ENCODE measurements at regions not wholly inside any gene's neighbourhood (a gene's known extent, or its start where the extent isn't known, plus 50 kb on each side); places are given as distances from the start of the nearest gene placed in this dataset.

DNA sequence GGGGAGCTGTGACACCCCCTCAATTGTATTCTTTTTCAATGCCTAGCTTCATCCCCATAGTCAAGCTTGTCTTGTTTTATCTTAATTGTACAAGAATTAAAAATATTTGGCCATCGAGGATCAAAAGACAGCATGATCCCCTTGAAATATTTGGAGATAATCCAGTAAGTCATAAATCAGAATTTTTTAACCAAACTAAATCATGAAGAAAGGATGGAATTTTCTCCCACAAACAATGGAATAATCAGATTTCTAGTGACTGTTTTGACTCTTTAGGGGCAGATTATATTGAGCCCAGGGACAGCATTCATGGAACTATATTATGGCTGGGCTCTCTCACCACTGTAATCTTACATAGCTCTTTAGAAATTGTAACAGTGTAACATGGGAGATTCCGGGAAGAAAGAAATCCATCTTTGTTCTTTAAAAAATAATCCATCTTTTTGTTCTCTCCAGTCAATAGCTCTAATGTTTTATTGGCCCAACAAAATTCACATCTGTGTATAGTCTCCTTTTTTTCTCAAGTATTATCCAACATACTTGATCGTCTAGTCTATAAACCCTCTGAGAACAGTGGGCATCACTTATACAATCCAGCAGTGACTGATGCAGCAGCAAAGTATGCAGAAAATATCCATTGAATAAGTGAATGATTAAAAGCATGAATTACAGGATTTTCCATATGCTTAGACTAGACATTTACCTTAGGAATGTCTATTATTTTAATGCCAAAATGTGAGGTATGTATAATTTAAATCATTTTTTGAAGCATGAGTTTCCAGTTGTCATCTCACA, 277.0 kb upstream of the PLSCR5 start:
- no peak for ATAC-seq
- TF ChIP-seq SIN3A (IDR thresholded peaks at IDR 0.05; ENCODE audit: borderline replicate concordance, insufficient read depth, low read depth, low read length): no peak
- TF ChIP-seq, protein P1, sequence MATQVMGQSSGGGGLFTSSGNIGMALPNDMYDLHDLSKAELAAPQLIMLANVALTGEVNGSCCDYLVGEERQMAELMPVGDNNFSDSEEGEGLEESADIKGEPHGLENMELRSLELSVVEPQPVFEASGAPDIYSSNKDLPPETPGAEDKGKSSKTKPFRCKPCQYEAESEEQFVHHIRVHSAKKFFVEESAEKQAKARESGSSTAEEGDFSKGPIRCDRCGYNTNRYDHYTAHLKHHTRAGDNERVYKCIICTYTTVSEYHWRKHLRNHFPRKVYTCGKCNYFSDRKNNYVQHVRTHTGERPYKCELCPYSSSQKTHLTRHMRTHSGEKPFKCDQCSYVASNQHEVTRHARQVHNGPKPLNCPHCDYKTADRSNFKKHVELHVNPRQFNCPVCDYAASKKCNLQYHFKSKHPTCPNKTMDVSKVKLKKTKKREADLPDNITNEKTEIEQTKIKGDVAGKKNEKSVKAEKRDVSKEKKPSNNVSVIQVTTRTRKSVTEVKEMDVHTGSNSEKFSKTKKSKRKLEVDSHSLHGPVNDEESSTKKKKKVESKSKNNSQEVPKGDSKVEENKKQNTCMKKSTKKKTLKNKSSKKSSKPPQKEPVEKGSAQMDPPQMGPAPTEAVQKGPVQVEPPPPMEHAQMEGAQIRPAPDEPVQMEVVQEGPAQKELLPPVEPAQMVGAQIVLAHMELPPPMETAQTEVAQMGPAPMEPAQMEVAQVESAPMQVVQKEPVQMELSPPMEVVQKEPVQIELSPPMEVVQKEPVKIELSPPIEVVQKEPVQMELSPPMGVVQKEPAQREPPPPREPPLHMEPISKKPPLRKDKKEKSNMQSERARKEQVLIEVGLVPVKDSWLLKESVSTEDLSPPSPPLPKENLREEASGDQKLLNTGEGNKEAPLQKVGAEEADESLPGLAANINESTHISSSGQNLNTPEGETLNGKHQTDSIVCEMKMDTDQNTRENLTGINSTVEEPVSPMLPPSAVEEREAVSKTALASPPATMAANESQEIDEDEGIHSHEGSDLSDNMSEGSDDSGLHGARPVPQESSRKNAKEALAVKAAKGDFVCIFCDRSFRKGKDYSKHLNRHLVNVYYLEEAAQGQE (IDR thresholded peaks at IDR 0.05; ENCODE audit: insufficient read depth in 1 of 2, low read depth in 2 of 2, low read length in 1 of 2): no peak
- no peak for TF ChIP-seq POLR2AphosphoS5 (IDR thresholded peaks at IDR 0.05; ENCODE audit: low read depth, low read length)
- no peak for TF ChIP-seq TCF7L2 (IDR thresholded peaks at IDR 0.05; ENCODE audit: low read depth, low read length)
- TF ChIP-seq CTCF (IDR thresholded peaks at IDR 0.05): no peak
- no peaks in the 10 kb centered on the region for H3K36me3 ChIP-seq (ENCODE audit: control insufficient read depth, insufficient read depth, low read length)
- in situ Hi-C loops (cut with HindIII; ENCODE audit: low pct_unique_long_range_greater_than_20kb, low sequenced_read_pairs) (no loop called here), intact Hi-C loops (cut with micrococcal nuclease; ENCODE audit: unreplicated experiment) (no loop called here)
- no peak overlapping the region for H3K27ac ChIP-seq (ENCODE audit: low read length)
- ChIA-PET CTCF (no interaction called here), POLR2A (no interaction called here)
- no peak for DNase-seq (ENCODE audit: low read depth, low spot score)
- H3K4me3 ChIP-seq (ENCODE audit: low read depth in 2 of 2, low read length in 2 of 2): no peak overlapping the region
- H3K9me3 ChIP-seq (ENCODE audit: control insufficient read depth, insufficient read depth, low read depth, low read length): no peaks in the 10 kb centered on the region
- H3K4me1 ChIP-seq (ENCODE audit: control insufficient read depth, insufficient read depth, low read length): no peaks in the 10 kb centered on the region
- H3K27me3 ChIP-seq (ENCODE audit: control insufficient read depth, insufficient read depth, low read length): no peaks in the 10 kb centered on the region
- BruUV-seq (replicated peaks): no TSS peak

GRCh38 chr3:146881356-146881755, 276.2 kb upstream of the PLSCR5 start:
- Histone ChIP-seq H3K27me3 (ENCODE audit: control insufficient read depth, insufficient read depth, low read length) (no peaks in the 10 kb centered on the region), H3K4me3 (ENCODE audit: low read depth in 2 of 2, low read length in 2 of 2) (no peak overlapping the region), H3K36me3 (ENCODE audit: control insufficient read depth, insufficient read depth, low read length) (no peaks in the 10 kb centered on the region), H3K9me3 (ENCODE audit: control insufficient read depth, insufficient read depth, low read depth, low read length) (no peaks in the 10 kb centered on the region), H3K4me1 (ENCODE audit: control insufficient read depth, insufficient read depth, low read length) (no peaks in the 10 kb centered on the region), H3K27ac (ENCODE audit: low read length) (no peak overlapping the region)
- in situ Hi-C loops (cut with HindIII; ENCODE audit: low pct_unique_long_range_greater_than_20kb, low sequenced_read_pairs) (no loop called here), intact Hi-C loops (cut with micrococcal nuclease; ENCODE audit: unreplicated experiment) (no loop called here)
- BruUV-seq (replicated peaks): no TSS peak
- TF ChIP-seq, protein P1 (IDR thresholded peaks at IDR 0.05; ENCODE audit: insufficient read depth in 1 of 2, low read depth in 2 of 2, low read length in 1 of 2): no peak
- TF ChIP-seq CTCF (IDR thresholded peaks at IDR 0.05): no peak
- TF ChIP-seq TCF7L2 (IDR thresholded peaks at IDR 0.05; ENCODE audit: low read depth, low read length): no peak
- TF ChIP-seq SIN3A (IDR thresholded peaks at IDR 0.05; ENCODE audit: borderline replicate concordance, insufficient read depth, low read depth, low read length): no peak
- TF ChIP-seq POLR2AphosphoS5 (IDR thresholded peaks at IDR 0.05; ENCODE audit: low read depth, low read length): no peak
- no peak for DNase-seq (ENCODE audit: low read depth, low spot score)
- ChIA-PET POLR2A (no interaction called here), CTCF (no interaction called here)
- no peak for ATAC-seq
